GM12892 (cell line): ENCODE measurements at regions not wholly inside any gene's neighbourhood (a gene's known extent, or its start where the extent isn't known, plus 50 kb on each side); places are given as distances from the start of the nearest gene placed in this dataset.

Experiments
- POLR2A ChIP-seq: IDR thresholded peaks from 2 replicates; pipeline ENCODE4 v1.6.1; 2011; ENCODE audit warnings: low read depth, low read length, control low read depth
- POLR2AphosphoS5 ChIP-seq: IDR thresholded peaks from 2 replicates; pipeline ENCODE4 v1.6.1; 2011; ENCODE audit warnings: low read depth, low read length, control low read depth
- TAF1 ChIP-seq: IDR thresholded peaks from 2 replicates; pipeline ENCODE4 v1.6.1; 2011; ENCODE audit warnings: low read depth, mild to moderate bottlenecking, control low read depth, low read length, borderline replicate concordance

- TF ChIP-seq TAF1 (no peak), POLR2AphosphoS5 (no peak), POLR2A (no peak)
Measured at GRCh38 chrX:122857734-122858133, 326.3 kb upstream of the GRIA3 start.
